Activated CD4-positive, alpha-beta T cell treated with anti-CD3 and anti-CD28 coated beads, Interleukin-2, amount 50 U/mL, for 24 hours (primary cell): ENCODE measurements at regions not wholly inside any gene's neighbourhood (a gene's known extent, or its start where the extent isn't known, plus 50 kb on each side); places are given as distances from the start of the nearest gene placed in this dataset.

Experiments used
- DNase-seq, 2 donors: peaks; one replicate each; pipeline ENCODE4 v3.0.0-alpha.2; 2020; ENCODE audit warnings: low read depth in 1 of 2, low spot score in 1 of 2

DNA sequence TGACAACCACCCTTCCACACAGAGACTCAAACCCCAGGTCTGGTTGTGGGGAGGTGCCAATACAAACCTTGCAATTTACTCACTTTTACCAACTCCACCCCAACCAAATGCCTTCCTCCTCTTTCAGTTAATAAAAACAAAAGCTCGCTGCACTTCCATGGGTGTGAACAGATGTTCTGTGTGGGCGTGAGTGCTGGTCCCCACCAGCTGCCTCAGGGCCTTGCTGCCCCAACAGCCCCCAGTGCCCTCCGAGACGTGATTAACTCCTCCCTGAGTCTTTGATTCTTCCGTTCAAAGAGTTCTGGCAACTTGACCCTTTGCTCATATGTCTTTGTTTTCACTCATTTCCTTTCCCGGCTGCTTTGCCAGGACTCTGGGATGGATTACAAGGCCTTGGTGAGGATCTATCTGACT is 258.9 kb upstream of the CXCR4 start:
- DNase-seq, result no peak

DNA sequence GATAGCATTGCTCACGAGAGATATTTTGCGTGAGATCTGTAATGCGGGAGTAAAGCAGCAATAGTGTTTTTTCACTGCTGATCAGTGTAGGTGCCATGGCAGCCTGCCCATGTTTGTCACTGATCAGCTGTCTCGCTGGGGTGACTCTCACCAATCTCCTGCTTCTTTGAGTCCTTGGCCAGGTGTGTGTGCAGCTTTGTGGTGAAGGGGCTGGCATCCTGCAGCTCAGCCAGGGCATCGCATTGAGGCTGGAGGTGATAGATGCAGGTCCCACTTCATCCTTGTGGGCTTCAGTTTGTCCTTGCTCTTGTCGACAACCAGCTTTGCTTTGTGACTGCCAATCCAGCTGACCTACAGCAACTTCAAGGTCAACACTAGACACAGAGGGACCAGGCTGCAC is 258.3 kb upstream of the CXCR4 start:
- DNase-seq, result no peak

DNA sequence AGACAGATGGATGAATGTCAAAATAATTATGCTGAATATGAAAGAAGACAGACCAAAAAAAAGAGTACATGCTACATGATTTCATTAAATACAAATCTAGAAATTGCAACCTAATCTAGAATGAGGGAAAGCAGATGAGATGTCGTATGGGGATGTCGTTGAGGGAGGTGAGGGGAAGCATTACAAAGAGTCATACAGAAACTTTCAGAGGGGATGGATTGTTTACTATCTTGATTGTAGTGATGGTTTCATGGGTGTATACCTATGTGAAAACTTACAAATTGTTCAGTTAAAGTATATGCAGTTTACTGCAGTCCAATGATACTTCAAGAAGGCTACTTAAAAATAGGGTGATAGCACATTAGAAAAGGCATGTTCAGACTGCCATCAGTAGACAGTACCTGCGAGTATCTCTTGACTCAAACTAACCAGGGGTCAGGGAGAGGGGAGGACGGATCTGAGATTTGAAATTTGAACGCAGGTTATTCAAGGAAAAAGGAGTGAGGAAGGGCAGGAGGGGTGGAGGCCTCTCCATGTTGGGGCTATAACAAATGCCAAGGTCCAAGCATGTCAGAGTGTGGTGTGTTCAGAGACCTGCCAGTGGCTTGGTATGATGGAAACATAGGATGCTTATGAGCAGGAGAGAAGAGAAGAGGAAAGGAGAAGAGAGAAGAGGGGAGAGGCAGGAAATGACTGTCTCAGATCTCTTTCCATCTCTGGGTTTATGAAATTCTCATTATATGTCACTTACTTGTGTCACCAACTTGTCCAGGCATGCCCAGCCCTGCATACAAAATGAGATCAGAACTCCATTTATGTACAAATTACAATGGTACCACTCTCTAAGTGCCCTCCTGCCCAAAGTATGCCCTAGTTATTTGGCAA is 257.3 kb upstream of the CXCR4 start:
- DNase-seq, result no peak

DNA sequence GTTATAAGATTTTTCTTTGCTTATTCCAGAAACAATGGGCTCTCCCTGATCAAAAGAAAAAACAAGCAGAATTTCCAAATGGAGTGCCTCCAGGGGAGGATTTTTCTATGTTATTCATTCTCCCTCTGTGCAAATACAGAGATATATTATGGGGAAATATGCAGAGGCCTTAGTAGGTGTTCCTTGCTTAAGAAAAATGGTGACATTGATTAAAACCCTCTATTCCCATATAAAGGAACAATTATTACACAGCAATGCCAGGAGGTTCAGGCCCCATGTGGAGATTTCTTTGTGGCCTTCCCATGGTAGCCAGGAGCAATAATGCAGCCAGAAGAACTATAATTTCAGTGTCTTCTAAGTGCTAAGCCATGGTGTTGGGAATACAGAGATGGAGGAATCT is 255.9 kb upstream of the CXCR4 start:
- no peak for DNase-seq

DNA sequence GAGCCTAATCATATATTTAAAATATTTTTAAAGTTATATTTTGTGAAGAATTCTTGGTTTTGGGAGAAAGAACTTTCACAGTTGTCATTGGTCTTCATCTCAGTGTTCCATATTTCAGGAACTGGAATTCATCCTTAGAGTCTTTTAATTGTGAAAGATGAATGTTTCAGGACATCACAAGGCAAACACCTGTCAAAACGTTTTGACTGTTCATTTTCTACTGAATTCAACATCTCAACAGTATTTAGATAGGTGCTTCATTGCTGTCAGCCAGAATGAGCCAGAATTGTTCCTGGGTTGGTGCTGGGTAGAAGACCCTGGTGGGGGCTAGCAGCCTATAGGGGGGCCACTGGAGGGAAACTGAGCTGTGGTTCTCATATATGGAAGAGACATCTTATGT is 255.1 kb upstream of the CXCR4 start:
- no peak for DNase-seq

DNA sequence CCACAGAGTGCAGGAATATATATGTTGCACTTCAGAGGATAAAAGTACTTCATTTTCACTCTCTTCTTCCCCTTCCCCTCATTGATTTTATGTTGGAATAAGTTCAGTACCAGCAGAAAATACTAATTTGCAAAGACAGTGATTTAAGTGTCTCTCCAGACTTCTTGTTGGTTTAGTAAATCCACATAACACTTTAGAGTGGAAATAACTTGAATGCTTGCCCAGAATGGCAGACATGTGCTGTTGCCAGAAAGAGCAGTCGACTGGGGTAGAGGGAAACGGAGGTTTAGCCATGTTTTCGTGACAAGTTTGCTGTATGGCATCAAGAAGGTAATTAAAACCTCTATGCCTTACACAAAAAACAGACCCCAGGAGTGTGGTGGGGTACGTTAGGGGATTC is 246.0 kb upstream of the CXCR4 start:
- DNase-seq, result no peak

DNA sequence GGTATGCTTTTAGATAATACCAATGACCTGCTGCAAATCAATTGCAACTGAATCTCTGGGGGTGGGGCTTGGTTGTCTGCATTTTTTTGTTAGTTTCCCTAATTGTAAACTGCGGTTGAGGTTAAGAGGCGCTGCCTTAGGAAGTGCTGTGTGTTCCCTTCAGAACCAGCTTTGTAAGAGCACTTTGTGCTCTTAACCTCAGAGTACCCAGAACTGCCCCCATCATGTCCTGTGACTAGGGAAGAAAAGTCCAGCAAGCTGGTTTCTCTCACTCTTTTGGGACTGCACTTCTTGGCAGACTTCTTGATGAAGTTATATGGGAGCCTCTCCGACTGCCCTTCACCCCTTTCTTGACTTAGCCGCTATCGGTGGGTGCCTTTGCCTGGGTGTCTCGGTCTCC is 245.5 kb upstream of the CXCR4 start:
- DNase-seq, result no peak

DNA sequence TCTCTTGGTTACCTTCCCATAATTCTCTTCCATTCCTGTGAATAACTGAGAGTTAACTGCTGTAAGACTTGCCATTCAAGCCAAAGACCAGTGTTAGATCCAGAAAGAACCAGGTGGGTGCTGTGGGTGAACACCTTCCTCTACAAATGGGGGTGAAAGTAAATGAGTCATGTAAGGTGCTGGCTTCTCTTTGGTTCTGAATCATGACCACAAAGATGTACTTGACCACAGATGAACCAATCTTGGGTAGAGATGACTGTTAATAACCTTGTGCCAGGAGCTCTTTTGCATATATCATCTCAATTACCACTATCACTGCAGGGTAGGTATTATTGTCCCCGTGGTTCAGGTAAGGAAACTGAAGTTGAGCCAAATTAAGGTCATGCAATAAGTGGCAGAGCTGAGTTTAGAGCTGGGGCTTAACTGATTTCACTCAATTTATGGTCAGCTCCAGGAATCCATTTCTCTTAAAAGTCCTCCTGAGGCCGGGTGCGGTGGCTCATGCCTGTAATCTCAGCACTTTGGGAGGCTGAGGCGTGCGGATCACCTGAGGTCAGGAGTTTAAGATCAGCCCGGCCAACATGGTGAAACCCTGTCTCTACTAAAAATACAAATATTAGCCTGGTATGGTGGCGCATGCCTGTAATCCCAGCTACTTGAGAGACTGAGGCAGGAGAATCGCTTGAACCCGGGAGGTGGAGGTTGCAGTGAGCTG is 244.9 kb upstream of the CXCR4 start:
- DNase-seq, result peak in 1 of 2 donors; percentile 26

DNA sequence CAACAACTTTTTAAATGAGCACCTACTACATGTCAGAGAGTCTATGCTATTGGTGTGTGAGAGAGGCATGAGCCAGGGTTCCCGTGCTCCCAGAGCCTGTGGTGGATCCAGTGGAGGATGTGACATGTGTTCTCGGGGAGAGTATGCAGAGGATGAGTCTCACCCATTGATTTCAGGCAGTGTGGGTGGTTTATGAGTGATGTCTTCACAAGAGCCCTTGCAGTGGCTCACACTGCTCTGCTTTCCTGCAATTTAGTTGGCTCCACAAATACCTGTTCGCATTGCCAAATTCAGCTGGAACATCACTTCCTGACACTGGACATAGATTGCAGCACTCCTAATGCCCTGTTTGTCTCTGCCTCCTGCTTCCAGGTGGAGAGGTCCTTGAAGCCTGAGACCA is 243.6 kb upstream of the CXCR4 start:
- DNase-seq, result no peak

DNA sequence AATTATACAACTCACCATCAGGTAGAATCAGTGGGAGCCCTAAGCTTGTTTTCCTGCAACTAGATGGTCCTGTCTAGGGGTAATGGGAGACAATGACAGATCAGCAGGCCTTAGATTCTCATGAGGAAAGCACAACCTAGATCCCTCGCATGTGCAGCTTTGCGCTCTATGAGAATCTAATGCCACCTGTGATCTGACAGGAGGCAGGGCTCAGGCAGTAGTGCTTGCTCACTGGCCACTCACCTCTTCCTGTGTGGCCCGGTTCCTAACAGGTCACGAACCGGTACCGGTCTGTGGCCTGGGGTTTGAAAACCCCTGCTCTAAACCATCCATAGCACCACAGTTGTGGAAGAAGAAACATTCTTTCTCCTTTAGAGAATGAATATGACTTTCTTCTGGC is 242.8 kb upstream of the CXCR4 start:
- DNase-seq, result no peak

DNA sequence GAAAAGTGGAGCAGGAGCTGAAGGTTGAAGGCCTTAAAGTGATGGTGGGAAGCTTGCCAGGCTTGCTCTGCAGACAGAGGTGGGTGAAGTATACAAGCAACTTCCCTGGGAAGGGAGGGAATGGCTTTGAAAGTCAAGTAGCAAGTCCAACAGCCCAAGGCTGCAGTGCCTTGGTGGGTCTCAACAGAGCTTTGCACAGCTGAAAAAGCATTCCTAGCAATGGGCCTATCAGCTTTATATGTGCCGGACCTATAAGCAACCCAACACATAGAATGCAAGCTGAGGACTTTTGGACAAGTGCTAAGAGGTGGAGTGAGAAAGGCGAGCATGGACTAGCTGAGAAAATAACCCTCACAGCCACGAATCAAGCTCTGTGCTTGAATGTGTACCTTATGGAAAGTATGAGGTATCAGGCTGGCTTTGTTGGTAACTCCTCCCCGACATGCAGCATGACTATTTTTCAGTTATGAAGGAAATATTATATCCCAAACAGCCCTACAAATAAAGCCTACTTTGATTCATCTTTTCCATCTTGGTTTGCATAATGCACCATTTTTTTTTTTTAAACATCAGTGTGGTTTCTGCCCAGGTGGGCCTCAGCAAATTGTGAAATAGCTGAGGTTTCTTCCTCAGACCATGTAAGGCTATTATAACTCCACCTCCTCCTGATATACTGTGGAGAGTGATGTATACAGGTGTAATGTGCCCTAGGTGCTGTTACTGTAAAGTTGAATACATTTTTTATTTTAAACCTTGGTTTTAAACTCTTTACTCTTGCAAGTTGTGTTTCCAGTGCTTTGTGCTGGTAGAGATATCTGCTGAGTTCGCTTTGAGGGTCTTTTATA is 241.4 kb upstream of the CXCR4 start:
- peak in 1 of 2 donors; percentile 23 for DNase-seq

DNA sequence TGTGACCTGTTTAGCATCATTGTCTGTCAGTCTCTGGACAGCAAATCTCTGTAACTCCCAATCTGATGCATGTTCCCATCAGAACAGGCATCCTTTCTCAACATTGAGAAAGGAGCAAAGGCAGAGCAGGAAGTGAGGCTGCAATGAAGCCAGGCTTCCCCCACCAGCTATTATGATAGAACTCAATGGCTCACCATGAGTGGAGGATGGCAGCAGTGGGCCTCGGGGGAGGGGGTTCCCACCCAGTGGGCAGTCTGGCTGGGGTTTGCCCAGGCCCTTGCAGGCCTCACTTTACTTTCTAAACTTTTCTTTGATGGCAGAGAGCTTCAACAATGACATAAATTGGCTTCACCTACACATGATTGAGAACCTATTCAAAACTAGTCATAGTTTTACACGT is 240.6 kb upstream of the CXCR4 start:
- no peak for DNase-seq

DNA sequence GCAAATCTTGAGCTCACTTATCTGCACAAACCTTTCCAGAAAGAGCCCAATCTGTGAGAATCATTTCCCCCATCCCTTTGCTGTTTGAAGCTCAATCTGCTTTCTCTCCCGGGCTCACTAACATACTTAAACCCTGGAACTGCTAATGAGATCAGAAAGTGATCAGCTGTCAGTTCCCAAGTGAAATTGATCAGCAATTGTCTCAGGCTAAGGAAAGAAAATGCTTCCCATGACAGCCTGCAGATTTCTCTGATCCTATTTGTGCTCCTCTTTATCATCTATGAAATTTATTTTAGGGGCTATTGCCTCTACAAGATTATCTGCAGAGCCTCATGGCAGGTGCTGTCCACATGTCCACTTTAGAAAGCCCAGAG is 239.0 kb upstream of the CXCR4 start:
- DNase-seq, result no peak

DNA sequence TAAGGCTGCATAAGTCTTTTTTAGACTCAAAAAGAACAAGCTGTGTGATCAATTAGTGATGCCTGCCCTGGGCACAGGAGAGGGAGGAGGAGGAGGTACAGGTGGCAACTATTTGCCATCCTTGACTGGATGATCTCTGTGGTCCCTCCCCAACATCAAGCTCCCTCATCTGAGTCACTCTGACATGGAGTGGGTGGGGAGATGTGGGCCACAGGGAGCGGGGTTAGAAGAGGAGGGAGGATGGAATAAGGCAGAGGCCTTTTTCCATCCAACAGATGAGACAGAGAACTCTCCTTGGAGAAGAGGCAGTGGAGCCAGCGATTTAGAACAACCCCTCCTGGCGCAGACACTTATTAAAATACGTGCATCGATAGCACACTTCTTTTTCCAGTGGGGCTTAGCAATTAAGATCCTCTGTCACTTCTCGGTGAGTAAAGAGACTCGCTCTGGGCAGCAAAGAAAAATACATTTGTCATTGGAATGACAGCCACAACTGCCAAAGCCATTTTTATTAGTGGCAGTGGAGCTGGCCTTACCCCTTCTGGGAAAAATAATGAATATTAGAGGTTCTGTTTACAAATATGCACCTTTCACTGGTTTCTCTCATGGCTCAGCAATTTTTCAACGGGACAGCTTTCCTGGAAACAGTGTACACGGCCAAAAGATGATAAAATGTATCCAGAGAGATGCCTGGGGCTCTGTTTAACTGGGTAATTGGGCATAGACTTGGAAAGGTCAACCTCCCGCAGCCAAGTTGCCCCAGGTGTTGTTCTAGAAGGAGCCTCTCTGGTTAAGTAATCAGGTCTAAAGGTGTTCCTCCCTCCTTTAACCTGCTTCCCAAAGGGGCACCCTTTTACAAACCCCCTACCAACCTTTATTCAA is 238.4 kb upstream of the CXCR4 start:
- DNase-seq, result no peak

DNA sequence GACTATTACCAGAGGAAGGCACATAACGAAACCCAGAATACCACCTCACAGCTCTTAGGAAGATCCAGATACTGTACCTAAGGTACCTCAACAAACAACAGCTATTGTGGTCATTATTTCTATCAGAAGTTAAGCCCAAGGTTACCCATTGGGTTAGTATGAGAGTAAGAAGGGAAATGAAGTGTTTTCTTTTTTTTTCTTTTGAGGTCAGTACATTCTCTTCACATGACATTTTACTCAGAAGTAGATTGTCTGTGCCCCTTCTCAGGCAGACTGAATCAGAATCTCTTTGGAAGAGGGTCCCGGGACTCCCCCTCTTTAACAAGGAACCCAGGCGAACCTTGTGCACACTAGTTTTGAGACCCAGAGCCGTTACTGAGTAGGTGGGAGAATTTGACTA is 233.7 kb upstream of the CXCR4 start:
- no peak for DNase-seq

DNA sequence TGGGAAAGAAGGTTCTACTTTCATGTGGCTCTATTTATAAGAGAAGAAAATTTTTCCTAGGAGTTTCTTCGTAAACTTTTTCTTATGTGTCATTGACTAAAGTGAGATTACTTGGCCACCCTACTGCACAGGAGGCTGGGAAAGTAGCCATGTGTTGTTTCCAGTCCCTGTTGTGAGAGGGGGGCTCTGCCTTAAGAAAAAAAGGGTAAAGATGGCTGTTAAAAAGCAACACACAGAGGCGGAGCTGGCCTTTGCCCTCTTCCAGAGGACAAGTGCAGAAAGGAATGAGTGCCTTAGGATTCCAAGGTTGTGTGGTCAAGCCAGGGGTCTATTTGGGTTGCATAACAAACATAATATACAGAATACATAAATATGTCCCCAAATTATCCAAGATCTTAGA is 230.0 kb upstream of the CXCR4 start:
- DNase-seq, result no peak

DNA sequence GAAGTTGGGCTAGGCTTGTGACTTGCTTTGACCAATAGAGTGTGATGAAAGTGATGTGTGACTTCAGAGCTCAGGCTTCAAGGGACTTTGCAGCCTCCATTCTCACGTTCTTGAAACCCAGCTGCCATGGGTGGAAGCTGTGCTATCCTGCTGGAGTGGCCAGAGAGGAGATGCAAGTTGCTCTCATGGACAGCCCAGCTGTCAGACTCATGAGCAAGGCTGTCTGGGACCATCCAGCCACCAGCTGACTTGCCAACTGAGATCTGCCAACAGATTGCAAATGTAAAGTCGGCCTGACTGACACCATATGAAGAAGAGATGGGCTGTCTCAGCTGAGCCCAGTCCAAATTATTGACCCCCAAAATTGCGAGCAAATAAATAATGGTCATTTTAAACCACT is 226.4 kb upstream of the CXCR4 start:
- DNase-seq, result no peak

DNA sequence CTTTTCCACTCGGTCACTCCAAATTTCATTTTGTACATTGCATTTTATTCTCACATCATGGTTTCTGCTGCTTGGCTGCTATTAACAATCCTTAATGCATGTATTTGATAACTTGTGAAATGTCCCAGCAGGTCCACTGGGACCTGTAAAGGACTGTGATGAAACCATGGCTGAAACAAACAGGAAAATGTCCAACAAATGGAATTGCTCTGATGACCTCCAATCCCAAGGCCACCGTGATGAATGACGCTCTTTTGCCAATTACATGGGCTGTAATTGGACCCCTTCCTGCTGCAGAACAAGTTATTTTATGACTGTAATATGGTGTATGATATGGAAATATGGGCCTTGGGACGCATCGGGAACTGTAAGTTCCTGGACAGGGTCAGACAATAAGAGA is 224.2 kb upstream of the CXCR4 start:
- DNase-seq, result no peak

DNA sequence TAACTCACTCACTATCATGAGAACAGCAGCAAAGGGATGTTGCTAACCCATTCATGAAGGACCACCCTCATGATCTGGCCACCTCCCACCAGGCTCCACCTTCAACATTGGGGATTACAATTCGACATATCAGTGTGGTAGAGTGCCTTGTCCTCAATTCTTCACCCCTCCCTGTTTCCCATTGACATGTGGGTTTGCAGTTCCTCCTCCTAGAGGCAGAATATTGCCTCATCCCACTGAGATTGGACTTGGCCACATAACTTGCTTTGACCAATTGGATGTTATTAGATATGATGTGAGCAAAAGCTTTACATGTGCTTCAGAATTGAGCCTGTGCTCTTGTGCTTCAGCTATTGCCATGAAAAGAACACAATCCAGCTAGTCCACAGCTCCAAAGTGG is 217.0 kb upstream of the CXCR4 start:
- DNase-seq, result no peak

DNA sequence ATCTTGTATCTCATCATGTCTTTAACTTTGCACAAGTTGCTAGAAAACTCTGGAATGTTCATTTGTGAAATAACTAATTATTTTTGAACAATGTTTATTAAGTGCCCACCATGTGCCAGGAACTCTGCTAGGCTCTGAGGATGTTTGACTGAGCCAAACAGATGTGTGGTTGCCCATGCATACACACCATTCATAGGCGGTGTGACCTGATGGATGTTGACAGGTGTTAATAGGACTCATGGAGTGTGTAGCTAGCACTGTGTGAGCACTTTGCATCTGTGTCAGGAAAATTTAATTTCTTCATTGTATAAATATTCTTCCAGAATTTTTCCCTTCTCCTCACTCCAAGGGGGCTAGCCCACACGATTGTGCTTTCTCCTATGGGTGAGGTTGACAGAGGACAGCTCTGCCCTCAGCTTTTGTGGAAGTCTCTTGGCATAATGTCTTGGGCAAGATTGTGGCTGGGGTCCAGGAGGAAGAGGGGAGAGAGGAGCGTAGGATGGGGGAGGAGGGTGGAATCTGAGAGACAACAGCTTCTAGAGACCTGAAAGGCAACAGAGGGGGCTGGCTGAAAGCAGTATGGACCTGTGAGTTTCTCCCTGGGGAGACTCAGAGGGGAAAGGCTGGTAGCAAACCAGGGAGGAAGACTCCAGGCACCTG is 214.6 kb upstream of the CXCR4 start:
- no peak for DNase-seq
